ENCODE measurements at regions not wholly inside any gene's neighbourhood (a gene's known extent, or its start where the extent isn't known, plus 50 kb on each side); places are given as distances from the start of the nearest gene placed in this dataset.

GRCh38 chr9:14529054-14529453, 164.2 kb downstream of the ZDHHC21 start:
- ChIA-PET CTCF (no interaction called here), POLR2A (ENCODE audit: unreplicated experiment) (no interaction called here)
- Histone ChIP-seq H3K9ac (ENCODE audit: low read length) (no peak overlapping the region), H4K20me1 (ENCODE audit: low read length) (no peaks in the 10 kb centered on the region), H3F3A (ENCODE audit: low read length, unreplicated experiment) (no peaks in the 10 kb centered on the region), H3K4me1 (ENCODE audit: insufficient read depth, low read length) (peaks cover 10% of the 10 kb centered on the region; the same call in 1 of the 2 replicates), H3K4me2 (ENCODE audit: low read length) (no peak overlapping the region), H3K4me3 (ENCODE audit: low read length) (no peak overlapping the region), H3K27ac (ENCODE audit: low read length) (no peak overlapping the region), H3K27me3 (ENCODE audit: low read length) (no peaks in the 10 kb centered on the region), H3K9me3 (ENCODE audit: low read length) (no peaks in the 10 kb centered on the region), H3K9me2 (replicated peaks; ENCODE audit: low read length) (no peaks in the 10 kb centered on the region), H2AFZ (ENCODE audit: low read length) (no peak overlapping the region), H3K36me3 (ENCODE audit: low read depth, low read length) (no peaks in the 10 kb centered on the region), H3K79me2 (ENCODE audit: low read length) (no peaks in the 10 kb centered on the region)
- DNase-seq = no peak
- BruUV-seq (replicated peaks) = no TSS peak
- intact Hi-C loops (cut with micrococcal nuclease) = no loop called here
- ATAC-seq = no peak
- TF ChIP-seq CTCF (conservative IDR thresholded peaks at IDR 0.05; ENCODE audit: low read depth, low read length) (no peak), EZH2phosphoT487 (IDR thresholded peaks at IDR 0.05; ENCODE audit: borderline replicate concordance, low read length) (no peak), EZH2 (IDR thresholded peaks at IDR 0.05; ENCODE audit: low read length, unreplicated experiment) (no peak)

GRCh38 chr9:14526504-14526903, 166.7 kb downstream of the ZDHHC21 start:
- Histone ChIP-seq H3K79me2 (ENCODE audit: low read length) (no peaks in the 10 kb centered on the region), H3K4me1 (ENCODE audit: insufficient read depth, low read length) (no peaks in the 10 kb centered on the region), H3K9ac (ENCODE audit: low read length) (no peak overlapping the region), H3K4me3 (ENCODE audit: low read length) (no peak overlapping the region), H3K9me2 (replicated peaks; ENCODE audit: low read length) (no peaks in the 10 kb centered on the region), H3K27me3 (ENCODE audit: low read length) (no peaks in the 10 kb centered on the region), H3K4me2 (ENCODE audit: low read length) (no peak overlapping the region), H3K36me3 (ENCODE audit: low read depth, low read length) (no peaks in the 10 kb centered on the region), H4K20me1 (ENCODE audit: low read length) (no peaks in the 10 kb centered on the region), H2AFZ (ENCODE audit: low read length) (no peak overlapping the region), H3K27ac (ENCODE audit: low read length) (no peak overlapping the region), H3F3A (ENCODE audit: low read length, unreplicated experiment) (no peaks in the 10 kb centered on the region), H3K9me3 (ENCODE audit: low read length) (no peaks in the 10 kb centered on the region)
- TF ChIP-seq EZH2 (IDR thresholded peaks at IDR 0.05; ENCODE audit: low read length, unreplicated experiment) (no peak), EZH2phosphoT487 (IDR thresholded peaks at IDR 0.05; ENCODE audit: borderline replicate concordance, low read length) (no peak), CTCF (conservative IDR thresholded peaks at IDR 0.05; ENCODE audit: low read depth, low read length) (no peak)
- intact Hi-C loops (cut with micrococcal nuclease) = no loop called here
- ChIA-PET POLR2A (ENCODE audit: unreplicated experiment) (no interaction called here), CTCF (no interaction called here)
- no TSS peak for BruUV-seq (replicated peaks)
- no peak for DNase-seq
- no peak for ATAC-seq

- Histone ChIP-seq H3K9me2 (replicated peaks; ENCODE audit: low read length) (no peaks in the 10 kb centered on the region), H3K4me3 (ENCODE audit: low read length) (no peak overlapping the region), H4K20me1 (ENCODE audit: low read length) (no peaks in the 10 kb centered on the region), H3K27ac (ENCODE audit: low read length) (no peak overlapping the region), H3K27me3 (ENCODE audit: low read length) (no peaks in the 10 kb centered on the region), H3K36me3 (ENCODE audit: low read depth, low read length) (no peaks in the 10 kb centered on the region), H2AFZ (ENCODE audit: low read length) (no peak overlapping the region), H3F3A (ENCODE audit: low read length, unreplicated experiment) (no peaks in the 10 kb centered on the region), H3K4me1 (ENCODE audit: insufficient read depth, low read length) (no peaks in the 10 kb centered on the region), H3K79me2 (ENCODE audit: low read length) (no peaks in the 10 kb centered on the region), H3K9me3 (ENCODE audit: low read length) (no peaks in the 10 kb centered on the region), H3K9ac (ENCODE audit: low read length) (no peak overlapping the region), H3K4me2 (ENCODE audit: low read length) (no peak overlapping the region)
- BruUV-seq (replicated peaks) = no TSS peak
- CTCF ChIA-PET = no interaction called here
- POLR2A ChIA-PET (ENCODE audit: unreplicated experiment) = no interaction called here
- ATAC-seq (no peak), DNase-seq (no peak)
- intact Hi-C loops (cut with micrococcal nuclease) = no loop called here
- TF ChIP-seq CTCF (conservative IDR thresholded peaks at IDR 0.05; ENCODE audit: low read depth, low read length) (no peak), EZH2 (IDR thresholded peaks at IDR 0.05; ENCODE audit: low read length, unreplicated experiment) (no peak), EZH2phosphoT487 (IDR thresholded peaks at IDR 0.05; ENCODE audit: borderline replicate concordance, low read length) (no peak)
Observed at GRCh38 chr9:14525856-14526255, 167.4 kb downstream of the ZDHHC21 start.

Data from PC-3 (cell line).